ENCODE measurements at regions not wholly inside any gene's neighbourhood (a gene's known extent, or its start where the extent isn't known, plus 50 kb on each side); places are given as distances from the start of the nearest gene placed in this dataset.

DNA sequence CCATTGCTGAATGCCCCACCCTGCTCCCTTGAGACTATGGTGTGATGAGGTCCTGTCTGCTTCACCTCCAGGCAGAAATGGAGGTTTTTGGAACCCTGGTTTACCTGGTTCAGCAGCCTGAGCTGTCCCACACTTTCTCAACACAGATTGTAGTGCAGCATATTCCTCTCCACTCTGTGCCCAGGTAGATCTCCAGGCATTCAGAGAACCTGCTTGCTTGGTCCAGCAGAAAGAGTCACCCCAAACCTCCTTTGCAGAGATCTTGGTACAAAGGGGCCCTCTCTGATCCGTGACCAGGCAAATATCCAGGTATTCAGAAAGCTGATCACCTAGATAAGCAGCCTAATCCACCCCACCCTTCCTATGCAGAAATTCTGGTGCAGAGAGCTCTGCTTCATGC, 1288.2 kb upstream of the CRIM1 start:
- H3K4me2 ChIP-seq, result no peak overlapping the region
- TF ChIP-seq RAD21 (IDR thresholded peaks at IDR 0.05; ENCODE audit: low read length) (no peak), RXRA (IDR thresholded peaks at IDR 0.05; ENCODE audit: borderline replicate concordance, low read depth) (no peak), FOSL2 (IDR thresholded peaks at IDR 0.05; ENCODE audit: borderline replicate concordance, low read depth) (no peak), RFX5 (IDR thresholded peaks at IDR 0.05; ENCODE audit: low read length) (no peak), YY1 (IDR thresholded peaks at IDR 0.05; ENCODE audit: low read depth) (no peak), CHD2 (IDR thresholded peaks at IDR 0.05; ENCODE audit: low read length, partially characterized antibody) (no peak), EZH2phosphoT487 (IDR thresholded peaks at IDR 0.05; ENCODE audit: borderline replicate concordance, low read depth) (no peak)
- TF ChIP-seq, protein P1, sequence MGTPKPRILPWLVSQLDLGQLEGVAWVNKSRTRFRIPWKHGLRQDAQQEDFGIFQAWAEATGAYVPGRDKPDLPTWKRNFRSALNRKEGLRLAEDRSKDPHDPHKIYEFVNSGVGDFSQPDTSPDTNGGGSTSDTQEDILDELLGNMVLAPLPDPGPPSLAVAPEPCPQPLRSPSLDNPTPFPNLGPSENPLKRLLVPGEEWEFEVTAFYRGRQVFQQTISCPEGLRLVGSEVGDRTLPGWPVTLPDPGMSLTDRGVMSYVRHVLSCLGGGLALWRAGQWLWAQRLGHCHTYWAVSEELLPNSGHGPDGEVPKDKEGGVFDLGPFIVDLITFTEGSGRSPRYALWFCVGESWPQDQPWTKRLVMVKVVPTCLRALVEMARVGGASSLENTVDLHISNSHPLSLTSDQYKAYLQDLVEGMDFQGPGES (IDR thresholded peaks at IDR 0.05; ENCODE audit: low read depth, low read length), result no peak
- TF ChIP-seq, protein P2, sequence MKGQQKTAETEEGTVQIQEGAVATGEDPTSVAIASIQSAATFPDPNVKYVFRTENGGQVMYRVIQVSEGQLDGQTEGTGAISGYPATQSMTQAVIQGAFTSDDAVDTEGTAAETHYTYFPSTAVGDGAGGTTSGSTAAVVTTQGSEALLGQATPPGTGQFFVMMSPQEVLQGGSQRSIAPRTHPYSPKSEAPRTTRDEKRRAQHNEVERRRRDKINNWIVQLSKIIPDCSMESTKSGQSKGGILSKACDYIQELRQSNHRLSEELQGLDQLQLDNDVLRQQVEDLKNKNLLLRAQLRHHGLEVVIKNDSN (IDR thresholded peaks at IDR 0.05; ENCODE audit: borderline replicate concordance, low read depth), result no peak
- TF ChIP-seq, protein P3, sequence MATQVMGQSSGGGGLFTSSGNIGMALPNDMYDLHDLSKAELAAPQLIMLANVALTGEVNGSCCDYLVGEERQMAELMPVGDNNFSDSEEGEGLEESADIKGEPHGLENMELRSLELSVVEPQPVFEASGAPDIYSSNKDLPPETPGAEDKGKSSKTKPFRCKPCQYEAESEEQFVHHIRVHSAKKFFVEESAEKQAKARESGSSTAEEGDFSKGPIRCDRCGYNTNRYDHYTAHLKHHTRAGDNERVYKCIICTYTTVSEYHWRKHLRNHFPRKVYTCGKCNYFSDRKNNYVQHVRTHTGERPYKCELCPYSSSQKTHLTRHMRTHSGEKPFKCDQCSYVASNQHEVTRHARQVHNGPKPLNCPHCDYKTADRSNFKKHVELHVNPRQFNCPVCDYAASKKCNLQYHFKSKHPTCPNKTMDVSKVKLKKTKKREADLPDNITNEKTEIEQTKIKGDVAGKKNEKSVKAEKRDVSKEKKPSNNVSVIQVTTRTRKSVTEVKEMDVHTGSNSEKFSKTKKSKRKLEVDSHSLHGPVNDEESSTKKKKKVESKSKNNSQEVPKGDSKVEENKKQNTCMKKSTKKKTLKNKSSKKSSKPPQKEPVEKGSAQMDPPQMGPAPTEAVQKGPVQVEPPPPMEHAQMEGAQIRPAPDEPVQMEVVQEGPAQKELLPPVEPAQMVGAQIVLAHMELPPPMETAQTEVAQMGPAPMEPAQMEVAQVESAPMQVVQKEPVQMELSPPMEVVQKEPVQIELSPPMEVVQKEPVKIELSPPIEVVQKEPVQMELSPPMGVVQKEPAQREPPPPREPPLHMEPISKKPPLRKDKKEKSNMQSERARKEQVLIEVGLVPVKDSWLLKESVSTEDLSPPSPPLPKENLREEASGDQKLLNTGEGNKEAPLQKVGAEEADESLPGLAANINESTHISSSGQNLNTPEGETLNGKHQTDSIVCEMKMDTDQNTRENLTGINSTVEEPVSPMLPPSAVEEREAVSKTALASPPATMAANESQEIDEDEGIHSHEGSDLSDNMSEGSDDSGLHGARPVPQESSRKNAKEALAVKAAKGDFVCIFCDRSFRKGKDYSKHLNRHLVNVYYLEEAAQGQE (IDR thresholded peaks at IDR 0.05; ENCODE audit: low read depth, low read length), result no peak
- DNase-seq, result no peak
- 0 out of 2 replicates have a peak, but pooled peaks cover 3% of the 10 kb centered on the region for H3K9me2 ChIP-seq
- WGBS (ENCODE audit: low lambda C conversion rate), result 0% methylated on average over 1 of the region's 1 CpG
- no peaks in the 10 kb centered on the region for H3K36me3 ChIP-seq (replicated peaks in 1 of 2; ENCODE audit: control insufficient read depth in 1 of 2, insufficient read depth in 2 of 2, low read length in 1 of 2)
- no peak overlapping the region for H3K9ac ChIP-seq
- H3K4me1 ChIP-seq (ENCODE audit: control insufficient read depth in 1 of 2, insufficient read depth in 2 of 2, low read depth in 1 of 2, low read length in 1 of 2), result no peaks in the 10 kb centered on the region
- H3K4me3 ChIP-seq (ENCODE audit: low read depth in 2 of 2, low read length in 1 of 2), result no peak overlapping the region
- H3K27ac ChIP-seq (ENCODE audit: low read depth in 2 of 2, low read length in 1 of 2), result no peak overlapping the region
- POLR2A ChIA-PET, result no interaction called here
- H3F3A ChIP-seq (replicated peaks; ENCODE audit: insufficient read depth), result no peaks in the 10 kb centered on the region
- no peak overlapping the region for H2AFZ ChIP-seq (ENCODE audit: low read depth)
- CTCF ChIA-PET, result interaction anchor here (1.3 kb wide), 1 partner anchor 15 kb away, joined by 3 read pairs; no protein-coding TSS in a partner anchor
- H4K20me1 ChIP-seq (ENCODE audit: insufficient read depth), result no peaks in the 10 kb centered on the region
- no peaks in the 10 kb centered on the region for H3K79me2 ChIP-seq (ENCODE audit: insufficient read depth)
- no peaks in the 10 kb centered on the region for H3K9me3 ChIP-seq
- H3K27me3 ChIP-seq (ENCODE audit: insufficient read depth), result no peaks in the 10 kb centered on the region

DNA sequence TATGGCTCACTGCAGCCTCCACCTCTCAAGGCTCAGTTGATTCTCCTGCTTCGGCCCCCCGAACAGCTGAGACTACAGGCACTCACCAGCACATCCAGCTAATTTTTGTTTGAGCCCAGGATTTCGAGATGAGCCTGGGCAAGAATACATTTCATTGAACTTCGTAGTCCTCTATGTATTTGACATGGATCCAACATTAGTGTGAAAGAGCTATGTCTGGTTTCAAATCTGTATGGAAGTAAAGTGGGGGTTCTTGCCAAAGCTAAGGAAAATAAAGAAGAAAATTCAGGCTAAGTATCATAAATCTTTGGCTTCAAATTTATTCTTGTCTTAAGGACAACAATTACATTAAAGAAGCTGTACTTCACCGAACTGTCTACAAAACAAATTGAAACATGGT, 1291.7 kb upstream of the CRIM1 start:
- Histone ChIP-seq H2AFZ (ENCODE audit: low read depth) (no peak overlapping the region), H3F3A (replicated peaks; ENCODE audit: insufficient read depth) (no peaks in the 10 kb centered on the region), H3K27me3 (ENCODE audit: insufficient read depth) (no peaks in the 10 kb centered on the region), H3K27ac (ENCODE audit: low read depth in 2 of 2, low read length in 1 of 2) (no peak overlapping the region), H4K20me1 (ENCODE audit: insufficient read depth) (no peaks in the 10 kb centered on the region), H3K9me2 (no peaks in the 10 kb centered on the region), H3K4me3 (ENCODE audit: low read depth in 2 of 2, low read length in 1 of 2) (no peak overlapping the region), H3K36me3 (replicated peaks in 1 of 2; ENCODE audit: control insufficient read depth in 1 of 2, insufficient read depth in 2 of 2, low read length in 1 of 2) (no peaks in the 10 kb centered on the region), H3K4me1 (ENCODE audit: control insufficient read depth in 1 of 2, insufficient read depth in 2 of 2, low read depth in 1 of 2, low read length in 1 of 2) (no peaks in the 10 kb centered on the region), H3K4me2 (no peak overlapping the region), H3K79me2 (ENCODE audit: insufficient read depth) (no peaks in the 10 kb centered on the region), H3K9me3 (no peaks in the 10 kb centered on the region), H3K9ac (no peak overlapping the region)
- DNase-seq, result no peak
- ChIA-PET CTCF (no interaction called here), POLR2A (no interaction called here)
- no peak for TF ChIP-seq EZH2phosphoT487 (IDR thresholded peaks at IDR 0.05; ENCODE audit: borderline replicate concordance, low read depth)
- no peak for TF ChIP-seq RXRA (IDR thresholded peaks at IDR 0.05; ENCODE audit: borderline replicate concordance, low read depth)
- no peak for TF ChIP-seq RFX5 (IDR thresholded peaks at IDR 0.05; ENCODE audit: low read length)
- no peak for TF ChIP-seq RAD21 (IDR thresholded peaks at IDR 0.05; ENCODE audit: low read length)
- TF ChIP-seq TCF12 (IDR thresholded peaks at IDR 0.05), result no peak
- no peak for TF ChIP-seq FOSL2 (IDR thresholded peaks at IDR 0.05; ENCODE audit: borderline replicate concordance, low read depth)
- no peak for TF ChIP-seq GABPA (IDR thresholded peaks at IDR 0.05; ENCODE audit: low read depth)
- TF ChIP-seq NFIC (IDR thresholded peaks at IDR 0.05; ENCODE audit: borderline replicate concordance), result no peak
- TF ChIP-seq JUND (IDR thresholded peaks at IDR 0.05), result no peak
- no peak for TF ChIP-seq GATA2 (CRISPR knock-in tag; IDR thresholded peaks at IDR 0.05)
- no peak for TF ChIP-seq MEF2A (IDR thresholded peaks at IDR 0.05; ENCODE audit: borderline replicate concordance, low read depth)
- TF ChIP-seq, protein P4, sequence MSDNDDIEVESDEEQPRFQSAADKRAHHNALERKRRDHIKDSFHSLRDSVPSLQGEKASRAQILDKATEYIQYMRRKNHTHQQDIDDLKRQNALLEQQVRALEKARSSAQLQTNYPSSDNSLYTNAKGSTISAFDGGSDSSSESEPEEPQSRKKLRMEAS (IDR thresholded peaks at IDR 0.05; ENCODE audit: low read depth), result no peak
- 6% methylated on average over 5 of the region's 5 CpGs for WGBS (ENCODE audit: low lambda C conversion rate)

All from SK-N-SH (cell line).